OCI-M1 (cell line): ENCODE measurements at regions not wholly inside any gene's neighbourhood (a gene's known extent, or its start where the extent isn't known, plus 50 kb on each side); places are given as distances from the start of the nearest gene placed in this dataset.
"Not testable (repeated sequence)": the region's sequence is repeated elsewhere in the genome, so short reads cannot be mapped to it uniquely, and the experiment has no call there.

Experiments
- DNase-seq: peaks from one replicate; lab custom pipeline; 2025; lab: John Stamatoyannopoulos, UW

DNA sequence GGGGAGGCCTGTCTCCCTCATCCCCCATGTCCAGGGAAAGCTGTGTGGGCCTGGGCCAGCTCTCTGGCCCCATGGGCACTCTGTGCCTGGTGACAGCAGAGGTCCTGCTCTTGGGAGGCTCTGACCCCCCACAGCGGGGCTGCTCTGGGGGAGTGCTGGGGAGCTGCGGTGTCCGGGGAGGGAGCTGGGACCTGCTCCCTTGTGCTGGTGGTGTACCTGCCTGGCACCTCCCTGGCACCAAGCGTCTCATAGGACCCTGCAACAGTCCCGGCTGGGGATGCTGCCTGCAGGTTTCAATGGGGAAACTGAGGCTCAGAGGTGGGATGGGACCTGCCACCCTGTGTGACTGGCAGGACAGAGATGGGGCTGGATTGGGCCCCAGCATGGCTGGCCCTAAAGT, 111.3 kb downstream of the KIF26A start:
- no peak for DNase-seq

DNA sequence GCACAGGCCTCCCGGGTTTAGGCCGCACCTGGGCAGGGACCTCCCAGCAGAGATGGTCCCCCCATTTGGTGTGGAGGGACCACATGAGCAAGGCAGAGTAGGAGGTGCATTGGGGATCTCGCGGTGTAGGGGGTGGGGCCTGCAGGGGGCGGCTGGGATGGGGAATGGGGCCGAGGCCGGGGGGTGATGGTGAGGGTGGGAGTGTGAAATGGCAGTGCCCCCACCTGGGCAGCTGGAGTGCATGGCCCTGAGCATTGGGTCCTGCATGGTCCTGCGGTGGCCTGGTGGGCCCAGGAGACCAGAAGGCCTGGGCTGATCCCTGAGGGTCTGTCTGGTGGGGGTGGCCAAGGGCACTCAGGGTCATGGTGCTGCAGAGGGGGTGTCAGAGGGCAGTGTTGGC, 111.8 kb downstream of the KIF26A start:
- DNase-seq = no peak

DNA sequence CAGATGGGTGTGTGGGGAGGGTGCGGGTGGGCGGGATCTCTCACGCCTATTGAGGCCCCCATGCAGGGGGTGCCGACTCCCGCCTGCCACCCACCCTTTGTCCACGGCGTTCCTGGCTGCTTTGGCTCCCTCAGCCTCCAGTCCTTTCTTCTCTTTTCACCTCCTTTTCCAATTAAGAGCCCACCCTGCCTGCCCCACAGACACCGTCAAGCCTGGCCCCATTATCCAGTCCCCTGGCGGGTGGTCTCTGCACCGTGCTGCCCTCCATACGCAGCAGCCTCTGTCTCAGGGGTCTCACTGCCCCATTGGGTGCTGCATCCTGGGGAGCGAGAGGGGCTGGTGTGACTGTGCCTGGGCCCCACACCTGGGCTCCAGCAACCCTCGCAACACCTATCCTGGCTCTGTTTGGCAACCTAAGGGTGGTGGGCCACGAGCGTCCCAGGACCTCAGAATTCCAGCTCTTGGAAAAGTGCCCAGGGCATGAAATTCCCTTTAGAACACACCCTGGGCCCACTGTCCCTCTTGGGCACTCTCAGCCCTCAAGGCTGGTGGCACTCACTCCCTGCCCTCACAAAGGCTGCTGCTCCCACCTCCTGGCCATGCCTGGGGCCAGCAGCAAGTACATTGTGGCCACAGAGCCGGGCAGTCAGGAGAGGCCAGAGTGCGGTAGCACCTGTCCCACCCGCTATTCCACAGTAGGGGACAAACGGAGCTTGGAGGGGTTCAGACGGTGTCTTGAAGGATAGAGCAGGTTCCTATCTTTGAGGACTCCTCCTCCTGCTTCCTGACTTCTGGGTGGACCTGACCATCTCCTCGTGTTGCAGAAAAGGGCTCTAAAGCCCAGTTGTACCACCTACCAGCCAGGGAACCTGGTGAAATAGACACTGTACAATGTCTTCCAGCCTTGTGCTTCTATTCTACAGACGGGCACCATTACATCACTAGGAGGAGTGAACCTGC, 114.1 kb downstream of the KIF26A start:
- DNase-seq = no peak

DNA sequence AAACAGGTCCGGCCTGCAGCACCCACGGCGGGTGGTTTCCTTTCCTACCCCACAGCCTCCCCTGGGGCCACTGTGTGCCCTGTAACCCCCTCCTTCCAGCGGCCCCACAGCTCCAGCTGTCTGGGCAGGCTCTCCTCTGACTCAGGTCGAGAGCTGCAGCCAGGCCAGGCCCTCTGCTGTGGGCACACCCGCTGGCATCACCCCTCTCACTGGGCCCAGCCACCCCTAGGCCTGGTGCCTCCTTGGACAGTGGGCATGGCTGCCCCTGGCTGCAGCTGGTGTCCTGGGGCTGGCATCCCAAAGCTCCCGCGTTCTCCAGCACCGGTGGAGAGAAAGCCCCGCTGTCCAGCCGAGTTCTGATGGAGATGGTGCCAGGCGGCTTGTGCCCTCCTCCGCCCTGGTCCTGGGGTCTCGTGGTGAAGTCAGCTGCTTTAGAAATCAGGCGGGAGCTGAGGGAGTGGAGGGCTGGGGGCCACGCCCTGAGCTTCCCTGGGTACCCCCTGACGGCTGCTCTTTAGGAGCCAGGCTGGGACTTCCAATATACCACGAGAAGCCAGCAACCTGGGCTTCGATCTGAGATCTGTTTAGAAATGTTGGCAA, 114.9 kb downstream of the KIF26A start:
- DNase-seq = no peak

DNA sequence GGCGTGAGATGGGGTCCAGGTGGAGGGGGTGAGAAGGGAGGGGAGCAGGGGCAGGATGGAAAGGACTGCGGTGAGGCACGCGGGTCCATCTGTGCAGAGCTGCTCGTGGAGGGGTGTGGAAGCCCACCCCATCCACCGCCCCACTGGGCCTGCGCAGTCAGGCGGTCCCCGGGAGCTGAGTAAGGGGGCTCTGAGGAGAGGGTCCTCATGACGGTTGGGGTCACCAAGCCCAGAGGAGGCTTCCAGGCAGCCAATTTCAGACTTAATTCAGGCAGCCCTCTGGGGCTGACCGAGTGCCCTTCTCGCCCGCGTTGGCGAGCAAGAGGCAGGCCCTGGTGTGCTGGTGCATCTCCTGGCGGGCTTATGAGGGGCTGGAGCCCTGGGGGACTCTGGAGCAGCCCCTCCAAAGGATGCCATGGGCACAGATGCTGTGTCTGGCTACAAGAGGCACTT, 115.5 kb downstream of the KIF26A start:
- no peak for DNase-seq

DNA sequence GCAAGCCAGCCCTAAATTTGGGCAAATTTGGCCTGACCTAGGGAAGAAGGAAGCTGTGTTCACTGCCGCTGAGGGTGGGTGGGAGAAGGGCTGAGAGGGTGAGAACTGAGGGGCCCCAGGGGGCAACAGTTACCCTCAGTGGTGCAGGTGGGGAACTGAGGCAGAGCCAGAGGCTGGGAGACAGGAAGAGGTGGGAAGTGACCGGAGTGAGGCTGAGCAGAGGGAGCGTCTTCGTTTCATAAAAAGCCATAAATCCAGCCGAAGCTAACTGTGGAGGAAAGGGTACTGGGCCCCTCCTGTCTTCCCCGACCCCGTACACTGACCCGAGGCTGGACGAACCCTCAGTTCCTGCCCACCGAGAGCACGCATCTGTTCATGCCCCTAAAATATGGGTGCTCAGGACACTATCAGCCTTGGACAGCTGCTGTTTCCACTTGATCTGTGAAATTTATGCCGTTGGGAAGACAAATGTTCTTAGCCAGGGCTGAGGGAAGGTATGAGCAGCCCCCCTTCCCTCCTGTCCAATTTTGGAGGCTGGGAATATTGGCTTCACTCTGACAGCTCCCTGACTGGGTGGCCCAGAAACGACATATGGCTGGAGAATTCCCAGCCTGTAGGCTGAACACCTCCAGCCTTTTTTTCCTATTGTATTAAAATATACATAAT, 116.5 kb downstream of the KIF26A start:
- DNase-seq = no peak

DNA sequence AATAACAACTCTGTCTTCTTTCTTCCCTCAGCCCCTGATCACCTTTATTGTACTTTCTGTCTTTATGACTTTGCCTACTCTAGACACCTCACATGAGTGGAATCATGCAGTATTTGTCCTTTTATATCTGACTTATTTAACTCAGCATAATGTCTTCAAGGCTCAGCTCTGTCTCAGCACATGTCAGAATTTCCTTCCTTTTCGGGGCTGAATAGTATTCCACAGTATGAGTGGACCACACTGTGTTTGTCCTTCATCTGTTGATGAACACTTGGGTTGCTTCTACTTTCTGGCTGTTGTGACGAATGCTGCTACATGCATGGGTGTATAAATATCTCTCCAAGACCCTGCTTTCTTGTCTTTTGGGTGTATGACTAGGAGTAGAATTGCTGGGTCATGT, 117.6 kb downstream of the KIF26A start:
- no peak for DNase-seq

DNA sequence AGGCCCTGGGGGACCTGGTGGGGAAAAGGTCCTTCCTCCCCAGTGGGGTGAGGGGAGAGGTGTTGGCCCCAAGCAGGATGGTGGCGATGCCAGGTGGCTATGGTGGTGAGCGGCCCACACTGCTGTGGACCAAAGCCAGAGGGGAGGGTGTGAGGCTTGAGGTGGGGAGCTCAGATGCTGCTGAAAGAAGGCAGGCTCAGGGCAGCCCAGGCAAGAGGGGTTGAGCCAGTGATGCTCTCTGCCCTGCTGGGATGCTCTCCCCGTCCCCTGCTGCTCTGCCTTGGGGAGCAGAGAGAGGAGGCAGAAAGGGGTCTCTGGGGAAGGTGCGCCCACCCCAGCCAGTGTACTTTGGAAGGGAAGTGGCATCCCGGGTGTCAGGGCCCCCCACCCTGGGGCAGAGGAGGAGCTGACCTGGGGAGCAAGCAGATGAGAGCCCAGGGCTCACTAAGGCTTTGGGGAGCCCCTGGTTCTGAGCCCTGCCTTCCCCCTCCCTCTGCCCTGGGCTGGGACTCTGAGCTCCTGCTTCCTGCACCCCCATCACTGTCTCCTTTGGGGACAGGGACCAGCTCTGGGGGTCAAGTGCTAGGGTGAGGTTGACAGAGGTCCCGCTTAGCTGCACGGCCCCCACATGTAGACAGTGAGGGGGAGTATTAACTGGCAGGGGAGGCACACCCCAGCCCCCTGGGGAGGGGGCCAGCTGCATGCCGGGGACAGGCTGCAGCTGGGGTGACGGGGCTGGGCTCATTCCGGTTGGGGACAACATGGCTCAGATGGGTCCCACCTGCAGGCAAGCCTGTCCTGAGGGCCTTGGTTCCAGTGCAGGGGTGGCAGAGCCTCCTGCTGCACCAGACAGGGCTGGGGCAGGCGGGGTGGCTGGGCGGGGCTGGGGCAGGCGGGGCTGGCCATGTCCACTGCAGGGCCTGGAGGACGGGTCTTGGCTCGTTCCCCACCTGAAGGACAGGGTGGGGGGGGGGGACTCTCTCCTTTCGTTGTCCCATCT, 124.4 kb downstream of the KIF26A start:
- no peak for DNase-seq

DNA sequence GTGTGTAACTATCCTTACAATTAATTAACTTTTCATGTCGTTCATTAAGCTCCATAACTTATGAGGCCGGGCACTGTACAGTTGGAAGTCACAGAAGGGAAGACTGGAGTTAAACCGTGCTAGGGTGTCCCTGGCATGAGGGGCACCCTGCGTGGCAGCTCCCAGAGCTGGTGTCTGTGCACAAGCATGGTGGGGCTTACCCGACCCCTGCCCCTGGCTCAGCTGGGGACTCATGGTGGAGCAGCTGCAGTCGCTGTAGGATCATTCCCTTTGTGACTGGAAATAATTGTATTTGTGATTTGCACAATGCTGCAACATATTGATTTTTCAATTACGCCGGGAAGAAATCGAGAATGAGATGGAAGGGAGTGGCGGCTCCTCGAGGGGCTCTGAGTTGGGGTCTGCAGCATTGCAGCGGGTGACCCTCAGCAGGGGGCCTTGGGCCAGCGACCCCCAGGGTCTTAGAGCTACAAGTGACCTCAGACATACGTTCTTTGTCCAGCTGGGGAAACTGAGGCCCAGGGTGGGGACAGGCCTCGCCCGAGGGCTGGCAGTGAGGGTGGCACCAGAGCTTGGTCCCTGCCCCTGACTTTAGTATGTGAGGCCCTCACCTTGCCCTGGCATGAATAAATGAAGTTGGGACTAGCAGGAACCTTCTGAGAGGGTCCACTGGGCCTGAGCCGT, 125.4 kb downstream of the KIF26A start:
- DNase-seq = no peak

DNA sequence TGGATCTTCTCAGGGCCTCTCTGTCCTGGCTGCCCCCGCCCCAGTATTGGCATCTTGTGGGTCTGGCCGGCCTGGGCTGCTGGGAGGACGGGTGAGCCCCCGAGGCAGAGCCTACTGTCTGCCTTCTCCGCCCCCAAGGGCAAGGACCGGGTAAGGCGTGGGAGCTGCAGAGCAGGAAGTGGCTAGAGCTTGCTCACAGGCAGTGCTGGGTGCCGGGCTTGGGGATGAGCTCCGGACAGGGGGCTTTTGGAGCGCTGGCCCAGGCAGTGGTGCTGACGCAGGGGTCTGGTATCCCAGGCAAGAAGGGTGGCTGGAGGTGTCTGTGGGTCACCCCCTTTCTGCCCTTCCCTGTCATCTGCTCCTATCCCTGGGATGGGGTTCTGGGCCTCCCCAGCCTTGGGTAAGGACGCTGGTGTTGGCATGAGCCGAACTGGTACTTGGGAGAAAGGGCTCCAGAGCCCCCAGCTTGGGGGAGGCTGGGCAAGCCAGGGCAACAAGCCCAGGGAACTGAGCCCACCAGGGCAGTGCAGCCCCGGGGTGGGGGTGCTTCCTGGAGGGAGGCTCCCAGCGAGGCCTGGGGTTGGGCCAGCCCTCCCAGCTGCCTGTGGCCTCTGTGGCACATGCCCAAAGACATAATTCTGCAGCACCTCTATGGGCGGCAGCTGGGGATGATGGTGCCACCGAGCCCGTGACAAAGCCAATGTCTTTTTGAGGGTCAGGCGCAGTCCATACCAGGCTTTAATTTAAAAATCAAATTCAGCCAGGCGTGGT, 126.3 kb downstream of the KIF26A start:
- DNase-seq = no peak

DNA sequence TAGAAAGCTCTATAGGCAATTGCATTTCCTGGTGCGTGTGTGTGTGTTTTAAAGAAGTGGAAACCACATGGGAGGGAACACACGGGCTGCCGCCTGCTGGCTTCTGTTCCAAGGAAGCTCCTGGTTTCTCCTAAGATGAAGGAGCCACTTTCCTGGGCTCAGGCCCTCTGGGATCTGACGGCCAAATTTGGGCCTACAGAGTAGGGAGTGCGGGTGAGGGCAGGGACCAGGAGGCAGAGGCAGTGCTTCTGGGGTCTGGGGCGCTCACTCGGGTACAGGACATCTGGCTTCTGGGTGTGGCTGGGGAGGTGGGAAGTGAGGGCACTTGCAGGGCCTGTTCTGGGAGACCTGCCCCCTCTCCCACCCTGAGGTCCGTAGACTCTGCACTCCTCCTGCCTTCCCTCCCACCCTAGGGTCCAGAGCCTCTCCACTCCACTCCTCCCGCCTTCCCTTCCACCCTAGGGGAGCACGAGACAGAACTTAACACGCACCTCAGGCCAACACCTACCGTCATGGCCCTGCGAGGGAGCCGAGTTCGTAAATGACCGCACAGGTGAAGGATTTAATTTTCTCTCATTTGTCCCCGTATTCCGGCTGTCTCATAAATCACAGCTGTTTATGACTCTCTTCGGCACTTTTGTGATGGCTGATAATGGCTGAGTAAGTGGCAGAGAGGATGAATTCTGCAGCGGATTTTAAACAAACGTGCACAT, 127.7 kb downstream of the KIF26A start:
- DNase-seq = no peak

DNA sequence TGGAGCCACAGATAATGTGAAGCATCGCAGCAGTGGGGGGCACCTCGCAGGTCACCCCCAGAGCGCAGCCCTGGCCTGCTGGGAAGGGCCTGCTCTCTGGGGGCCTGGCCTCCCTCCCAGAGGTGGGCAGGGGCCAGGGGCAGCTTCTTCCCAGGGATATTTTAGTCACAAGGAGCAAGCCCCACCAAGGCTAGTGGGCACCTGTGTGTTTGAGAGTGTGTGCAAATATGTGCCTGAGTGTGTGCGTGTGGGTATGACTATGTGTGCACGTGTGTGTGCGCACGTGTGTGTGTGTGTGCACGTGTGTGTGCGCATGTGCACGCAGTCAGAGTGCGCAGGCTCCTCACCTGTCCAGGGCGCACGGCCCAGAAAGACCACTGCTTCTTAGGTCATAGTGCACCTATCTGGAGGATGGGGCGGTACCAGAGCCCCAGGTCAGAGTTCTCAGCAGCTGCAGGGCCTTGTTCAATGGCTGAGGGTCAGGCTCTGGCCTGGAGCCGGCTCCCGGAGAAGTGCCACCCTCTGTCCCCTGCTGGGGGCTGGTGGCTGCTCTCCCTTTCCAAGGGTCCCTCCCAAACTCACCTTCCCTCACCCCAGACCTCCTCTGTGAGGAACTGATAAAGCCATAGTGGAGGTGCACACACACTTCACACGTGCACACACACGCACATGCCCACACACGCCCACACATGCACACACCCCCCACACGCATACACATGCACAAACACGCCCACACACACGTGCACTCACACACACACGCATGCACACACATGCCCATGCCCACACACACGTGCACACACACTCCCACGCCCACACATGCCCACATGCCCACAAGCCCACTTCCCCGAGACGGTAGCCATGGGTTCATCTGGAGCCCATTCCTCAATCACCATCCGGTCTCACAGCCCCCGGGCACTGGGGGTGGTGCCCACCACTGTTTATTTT, 128.5 kb downstream of the KIF26A start:
- no peak for DNase-seq

DNA sequence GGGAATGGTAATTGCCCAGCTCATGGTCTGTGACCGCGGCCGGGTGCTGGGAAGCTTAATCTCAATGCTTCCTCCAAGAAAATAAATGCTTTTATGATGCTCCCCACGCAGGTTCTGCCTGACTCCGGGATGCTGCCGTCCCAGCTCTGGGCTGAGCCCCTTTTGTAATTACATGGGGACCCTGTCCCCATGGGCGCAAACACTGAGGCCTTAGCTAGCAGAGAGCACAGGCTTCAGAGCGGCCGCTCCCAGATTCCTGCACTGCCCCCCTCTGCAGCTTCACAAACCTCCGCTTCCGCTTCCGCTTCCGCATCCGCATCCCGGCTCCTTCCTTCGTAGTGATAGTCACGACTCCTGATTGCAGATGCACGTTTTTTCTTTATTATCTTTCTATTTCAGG, 129.5 kb downstream of the KIF26A start:
- DNase-seq = no peak

DNA sequence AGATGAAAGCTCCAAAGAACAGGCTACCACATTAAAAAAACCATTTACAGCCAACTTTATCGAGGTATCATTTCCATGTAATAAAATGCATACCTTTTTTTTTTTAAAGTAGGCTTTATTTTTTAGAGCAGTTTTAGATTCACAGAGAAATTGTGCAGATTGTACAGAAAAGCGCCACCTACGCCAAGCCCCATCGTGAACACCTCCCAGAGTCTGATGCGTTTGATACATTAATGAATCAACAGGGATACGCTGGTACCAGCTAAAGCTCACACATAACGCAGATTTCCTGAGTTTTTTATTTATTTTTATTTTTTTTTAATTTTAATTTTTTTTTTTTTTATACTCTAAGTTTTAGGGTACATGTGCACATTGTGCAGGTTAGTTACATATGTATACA, 129.9 kb downstream of the KIF26A start:
- no peak for DNase-seq

DNA sequence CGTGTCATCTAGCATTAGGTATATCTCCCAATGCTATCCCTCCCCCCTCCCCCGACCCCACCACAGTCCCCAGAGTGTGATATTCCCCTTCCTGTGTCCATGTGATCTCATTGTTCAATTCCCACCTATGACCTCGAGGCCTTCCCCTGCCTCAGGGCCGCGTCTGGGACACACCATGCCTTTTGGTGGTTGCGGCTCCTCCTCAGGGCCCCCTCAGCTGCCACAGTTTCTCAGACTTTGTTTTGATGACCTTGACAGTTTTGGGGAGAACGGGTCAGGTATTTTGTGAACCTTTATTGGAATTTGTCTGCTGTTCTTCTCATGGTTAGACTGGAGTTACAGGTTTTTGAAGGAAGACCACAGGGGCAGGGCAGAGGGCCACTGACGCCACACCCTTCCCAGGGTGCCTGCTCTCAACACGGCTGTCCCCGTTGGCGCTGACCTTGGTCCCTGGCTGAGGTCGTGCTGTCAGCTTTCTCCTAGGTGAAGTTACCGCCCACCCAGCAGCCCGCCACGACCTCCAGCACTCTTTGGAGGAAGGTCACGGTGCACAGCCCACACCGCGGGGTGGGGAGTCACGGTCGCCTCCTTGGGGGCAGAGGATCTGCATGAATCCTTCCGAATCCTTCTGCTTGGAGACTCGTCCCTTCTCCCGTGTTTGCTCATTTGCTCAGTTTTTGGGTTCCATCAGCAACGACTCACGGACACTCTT, 130.5 kb downstream of the KIF26A start:
- DNase-seq = no peak

DNA sequence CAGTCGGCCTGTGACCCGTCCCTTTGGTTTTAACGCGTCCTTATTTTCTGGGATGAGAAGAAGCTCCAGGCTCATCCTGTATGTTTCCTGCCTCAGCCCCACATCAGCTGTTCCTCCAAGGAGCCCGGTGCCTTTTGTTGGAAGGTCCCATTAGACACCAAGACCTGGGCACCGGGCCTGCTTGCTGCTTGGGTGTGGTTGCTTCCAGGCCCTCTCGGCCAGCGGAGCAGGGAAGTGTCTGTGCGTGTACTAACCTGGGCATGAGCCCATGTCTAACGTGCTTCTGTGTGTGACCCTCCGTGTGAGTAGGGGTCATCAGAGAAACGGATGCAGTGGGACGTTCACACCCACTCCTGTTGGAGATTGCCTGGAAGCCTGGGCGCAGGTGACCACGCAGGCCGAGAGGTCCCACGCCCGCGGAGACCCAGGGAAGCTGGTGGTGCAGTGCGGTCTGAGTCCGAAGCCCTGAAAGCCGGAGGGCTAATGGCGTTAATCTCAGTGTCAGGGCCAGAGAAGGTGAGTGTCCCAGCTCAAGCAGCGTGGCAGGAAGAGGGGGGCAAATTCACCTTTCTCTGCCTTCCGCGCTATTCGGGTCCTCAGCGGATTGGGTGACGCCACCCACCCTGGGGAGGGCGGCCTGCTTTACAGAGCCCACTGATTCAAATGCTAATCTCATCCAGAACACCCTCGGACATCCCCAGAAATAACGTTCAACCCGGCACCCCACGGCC, 131.3 kb downstream of the KIF26A start:
- DNase-seq = not testable (repeated sequence)

DNA sequence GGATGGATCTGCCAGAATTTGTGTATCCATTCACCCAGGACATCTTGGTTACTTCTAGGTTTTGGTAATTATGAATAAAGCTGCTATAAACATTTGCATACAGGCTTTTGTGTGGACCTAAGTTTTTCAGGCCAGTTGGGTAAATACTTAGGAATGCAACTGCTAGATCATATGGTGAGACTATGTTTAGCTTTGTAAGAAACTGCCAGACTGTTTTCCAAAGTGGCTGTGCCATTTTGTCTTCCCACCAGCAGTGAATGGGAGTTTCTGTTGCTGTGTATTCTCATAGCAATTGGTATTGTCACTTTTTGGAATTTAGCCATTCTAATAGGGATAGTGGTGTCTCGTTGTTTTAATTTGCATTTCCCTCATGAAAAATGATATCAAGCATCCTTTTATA, 133.0 kb downstream of the KIF26A start:
- no peak for DNase-seq
